ENCODE measurements at regions not wholly inside any gene's neighbourhood (a gene's known extent, or its start where the extent isn't known, plus 50 kb on each side); places are given as distances from the start of the nearest gene placed in this dataset. TPM values are rescaled to one million over a fixed set of nuclear protein-coding genes. Genes with fewer than 3 reads are reported as not detected.
"Not testable (repeated sequence)": the region's sequence is repeated elsewhere in the genome, so short reads cannot be mapped to it uniquely, and the experiment has no call there.

DNA sequence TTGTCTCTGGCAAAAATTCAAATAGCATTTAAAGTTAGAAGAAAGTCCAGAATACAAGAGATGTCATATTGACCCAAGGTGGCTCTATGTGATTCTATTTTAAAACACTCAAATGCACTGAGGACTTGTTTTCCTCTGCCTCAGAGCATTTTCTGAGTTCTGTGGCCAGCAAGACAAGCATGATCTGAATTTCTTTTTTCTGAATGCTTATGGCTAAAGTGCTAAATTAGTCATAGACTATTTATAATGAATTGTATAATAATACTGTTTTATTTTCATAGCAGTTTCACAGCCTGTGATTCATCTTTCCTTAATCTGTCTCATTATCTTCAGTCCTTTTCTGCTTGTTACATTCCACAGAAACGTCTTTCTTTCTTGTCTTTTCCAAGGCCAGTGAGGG, 63.9 kb upstream of the SEC22B start:
- H3K36me3 ChIP-seq; H3K4me1 ChIP-seq; DNase-seq; intact Hi-C loops (cut with DNase I; ENCODE audit: low total_unique reads); H3K9me3 ChIP-seq; H3K27me3 ChIP-seq; H3K27ac ChIP-seq; H3K4me3 ChIP-seq: not testable (repeated sequence)

DNA sequence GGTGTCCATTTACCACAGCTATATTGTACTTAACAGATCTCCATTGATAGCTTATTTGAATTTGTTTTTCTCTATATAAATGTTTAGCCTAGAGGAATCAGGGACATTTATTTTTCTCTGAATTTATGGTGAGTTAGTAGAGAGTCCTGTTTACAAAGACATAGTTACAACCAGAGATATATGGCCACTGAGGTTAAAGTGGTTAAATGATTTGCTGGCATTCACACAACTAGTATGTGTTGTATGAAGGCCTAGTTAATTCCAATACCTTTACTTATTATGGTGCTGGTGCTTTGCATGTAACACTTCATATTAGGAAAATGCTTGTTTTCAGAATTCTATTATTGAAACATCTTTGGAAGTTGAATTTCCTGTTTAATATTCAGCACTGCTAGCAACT, 63.0 kb upstream of the SEC22B start:
- H3K4me3 ChIP-seq; H3K27me3 ChIP-seq; intact Hi-C loops (cut with DNase I; ENCODE audit: low total_unique reads); H3K36me3 ChIP-seq; DNase-seq; H3K27ac ChIP-seq; H3K4me1 ChIP-seq; H3K9me3 ChIP-seq: not testable (repeated sequence)

DNA sequence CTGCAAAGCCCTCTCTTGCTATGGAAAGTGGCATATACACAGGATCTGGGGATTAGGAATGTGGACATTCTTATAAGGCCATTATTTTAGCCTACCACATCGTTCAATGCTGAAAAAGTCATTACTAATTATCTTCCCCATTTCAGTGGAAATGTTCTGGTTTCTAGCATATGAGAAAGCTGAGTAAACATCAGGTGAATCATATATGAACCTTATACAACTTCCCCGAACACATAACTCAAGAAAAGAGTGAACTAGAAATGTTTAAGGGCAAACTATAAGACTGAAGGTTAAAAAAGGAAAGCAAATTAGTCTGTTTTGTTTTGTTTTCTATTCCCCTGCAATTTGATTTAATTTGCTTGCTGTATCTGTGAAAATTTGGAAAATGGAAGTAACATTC, 62.5 kb upstream of the SEC22B start:
- intact Hi-C loops (cut with DNase I; ENCODE audit: low total_unique reads), result not testable (repeated sequence)

DNA sequence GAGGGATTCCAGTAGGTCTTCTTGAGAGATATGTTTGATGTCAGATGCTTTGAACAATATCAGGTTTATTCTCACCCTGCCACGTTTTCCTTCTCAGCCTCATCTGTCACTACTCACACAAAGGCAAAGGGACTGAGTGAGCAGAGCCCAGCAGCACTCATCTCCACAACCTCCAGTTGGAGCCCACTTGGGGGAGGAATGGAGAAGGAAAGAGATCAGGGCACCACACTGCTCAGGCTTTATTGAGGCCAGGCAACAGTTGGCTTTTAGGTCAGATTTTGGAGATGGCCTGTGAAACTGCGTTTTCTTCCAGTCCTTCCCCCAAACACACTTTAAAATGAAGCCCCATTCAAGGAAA, 57.3 kb upstream of the SEC22B start:
- H3K27ac ChIP-seq; H3K27me3 ChIP-seq; intact Hi-C loops (cut with DNase I; ENCODE audit: low total_unique reads); H3K4me1 ChIP-seq; DNase-seq; H3K9me3 ChIP-seq; H3K4me3 ChIP-seq; H3K36me3 ChIP-seq: not testable (repeated sequence)

More for the DNA sequence above, 62.5 kb upstream of the SEC22B start:
- H3K27ac ChIP-seq, H3K4me1 ChIP-seq, DNase-seq, H3K9me3 ChIP-seq, H3K4me3 ChIP-seq, H3K36me3 ChIP-seq, H3K27me3 ChIP-seq: not testable (repeated sequence)

DNA sequence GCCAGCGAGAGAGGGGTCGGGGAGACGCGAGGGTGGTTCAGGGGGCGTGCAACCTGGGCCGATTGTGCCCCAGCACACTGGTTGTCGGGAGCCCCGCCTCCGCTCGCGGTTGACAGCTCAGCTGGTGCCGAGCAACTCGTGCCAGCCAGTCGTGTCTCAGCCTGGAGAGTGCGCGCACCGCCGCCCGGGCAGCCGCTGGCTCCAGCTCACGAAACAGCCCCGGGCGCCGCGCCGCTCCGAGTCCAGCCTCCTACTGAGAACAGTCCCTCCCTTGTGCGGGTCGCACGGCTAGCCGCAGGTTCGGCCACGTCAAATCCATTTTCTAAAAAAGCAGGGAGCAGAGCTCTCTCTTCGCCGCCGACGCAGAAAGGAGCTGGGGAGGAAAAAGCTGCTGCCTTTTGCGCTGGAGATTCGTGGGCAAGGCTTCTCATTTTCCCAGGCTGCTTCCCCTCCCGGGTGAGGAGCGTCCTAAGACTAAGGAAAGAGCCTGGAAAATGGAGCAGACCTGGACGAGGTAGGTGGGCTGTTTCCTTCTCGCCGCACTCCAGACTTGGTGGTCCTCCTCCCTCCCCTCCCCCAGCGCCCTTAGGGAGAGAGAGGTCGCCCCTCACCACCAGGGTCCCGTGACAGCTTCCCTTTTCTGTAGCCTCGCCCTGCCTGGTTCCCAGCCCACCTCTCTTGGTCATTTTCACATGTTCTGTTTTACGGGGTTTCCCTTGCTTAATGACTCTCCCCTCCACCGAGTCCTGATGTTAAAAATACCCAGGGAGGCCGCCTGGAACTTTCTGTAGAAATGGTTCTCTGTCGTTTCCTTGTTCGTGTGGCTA, 56.7 kb upstream of the SEC22B start:
- intact Hi-C loops (cut with DNase I; ENCODE audit: low total_unique reads); H3K27me3 ChIP-seq; H3K4me1 ChIP-seq; H3K9me3 ChIP-seq; H3K36me3 ChIP-seq: not testable (repeated sequence)
- DNase-seq, result peak in 1 of 2 donors; percentile 15
- Histone ChIP-seq H3K27ac (peak overlapping the region in 1 of 2 donors; percentile 36), H3K4me3 (peak overlapping the region in 1 of 2 donors; percentile 16)

DNA sequence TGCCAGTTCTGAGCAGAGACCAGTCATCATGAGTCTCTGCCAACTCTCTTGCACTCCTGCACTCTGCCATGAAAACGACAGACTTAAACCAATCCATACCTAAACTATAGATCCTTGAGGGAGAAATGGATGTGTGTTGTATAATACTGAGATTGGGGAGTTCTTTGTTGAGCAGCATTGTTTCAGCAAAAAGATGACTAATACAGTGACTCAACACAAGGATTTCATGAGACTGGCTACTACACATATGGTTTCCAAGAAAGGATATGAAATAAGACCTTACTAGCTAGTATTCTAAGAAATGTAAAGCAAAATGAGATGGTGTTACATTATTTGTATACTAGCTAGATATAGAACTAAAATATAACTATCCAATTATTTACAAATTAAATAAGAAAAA, 53.5 kb upstream of the SEC22B start:
- H3K4me3 ChIP-seq; H3K36me3 ChIP-seq; H3K4me1 ChIP-seq; H3K9me3 ChIP-seq; H3K27ac ChIP-seq; intact Hi-C loops (cut with DNase I; ENCODE audit: low total_unique reads); H3K27me3 ChIP-seq; DNase-seq: not testable (repeated sequence)

Small RNAs in the stretch of these regions (small RNA-seq; reads per million reads assigned to genes)
- gene RF00003, result not detected

Data from uterus (tissue), 3 donors.